LNCAP (cell line): ENCODE measurements at regions not wholly inside any gene's neighbourhood (a gene's known extent, or its start where the extent isn't known, plus 50 kb on each side); places are given as distances from the start of the nearest gene placed in this dataset.

Source experiments
- CTCF ChIP-seq: fragments of 450-650 bp; IDR thresholded peaks from 2 replicates; pipeline ENCODE4 v1.5.1; 2017; ENCODE audit warnings: mild to moderate bottlenecking

GRCh38 chr6:26739811-26740210 is 80.3 kb upstream of the ZNF322 start:
- TF ChIP-seq CTCF = no peak

GRCh38 chr6:26743157-26743821 is 83.7 kb upstream of the ZNF322 start:
- no peak for TF ChIP-seq CTCF

GRCh38 chr6:26743941-26744699 is 84.6 kb upstream of the ZNF322 start:
- no peak for TF ChIP-seq CTCF

- TF ChIP-seq CTCF = no peak
These were observed 94.7 kb upstream of the ZNF322 start for GRCh38 chr6:26754212-26754611.

GRCh38 chr6:26956601-26957184 is 290.8 kb upstream of the PRSS16 start:
- peak; percentile 50 for TF ChIP-seq CTCF

- TF ChIP-seq CTCF = no peak
These were observed 245.1 kb upstream of the PRSS16 start for GRCh38 chr6:27002447-27002846.

GRCh38 chr6:27007020-27007419 is 240.5 kb upstream of the PRSS16 start:
- TF ChIP-seq CTCF = no peak
